Adrenal gland (tissue), 9 donors: ENCODE measurements at regions not wholly inside any gene's neighbourhood (a gene's known extent, or its start where the extent isn't known, plus 50 kb on each side); places are given as distances from the start of the nearest gene placed in this dataset.

Experiments
- DNase-seq, 7 donors: peaks; one replicate each; pipeline ENCODE4 v3.0.0-alpha.2; 2019 to 2020
- H3K27ac ChIP-seq, 5 donors: fragments of 200-600 bp; sonication (generic) in 4 of 5; 1 replicate in 3 of 5; 2 replicates in 2 of 5; pipeline versions ENCODE4 v1.5.1 to v1.8.0; 2016 to 2020; ENCODE audit warnings: mild to moderate bottlenecking in 1 of 5
- H3K27me3 ChIP-seq: fragments of 200-600 bp; 2 replicates; pipeline ENCODE4 v1.8.0; 2021
- H3K36me3 ChIP-seq, 2 donors: fragments of 200-600 bp; replicated peaks in 1 of 2; 1 replicate in 1 of 2; 2 replicates in 1 of 2; pipeline versions ENCODE4 v1.5.1 to v1.8.0; 2018 to 2022
- H3K4me1 ChIP-seq, 2 donors: fragments of 200-600 bp; replicated peaks in 1 of 2; 1 replicate in 1 of 2; 2 replicates in 1 of 2; pipeline versions ENCODE4 v1.5.1 to v1.8.0; 2018 to 2021
- H3K4me3 ChIP-seq, 4 donors: fragments of 200-600 bp; sonication (generic) in 3 of 4; one replicate each; pipeline ENCODE4 v1.5.1; 2016 to 2018
- H3K9me3 ChIP-seq, 3 donors: fragments of 200-600 bp; sonication (generic) in 1 of 3; replicated peaks in 1 of 3; 1 replicate in 2 of 3; 2 replicates in 1 of 3; pipeline versions ENCODE4 v1.5.1 to v1.8.0; 2016 to 2021
- CTCF ChIP-seq, 6 experiments: fragments of 450-650 bp in 4 of 6; fragments of 200-600 bp in 2 of 6; sonication (generic) in 1 of 6; IDR thresholded peaks; 1 replicate in 5 of 6; 2 replicates in 1 of 6; pipeline versions ENCODE4 v1.5.1 to v1.8.0; 2016 to 2021; ENCODE audit warnings: antibody characterized with exemption in 6 of 6, mild to moderate bottlenecking in 2 of 6, moderate library complexity in 1 of 6
- POLR2A ChIP-seq, 2 donors: fragments of 450-650 bp; IDR thresholded peaks; one replicate each; pipeline ENCODE4 v1.6.1; 2017; ENCODE audit warnings: antibody characterized with exemption in 2 of 2, mild to moderate bottlenecking in 2 of 2, moderate library complexity in 1 of 2
- WGBS, 4 donors: extraction: QIAGEN DNeasy Blood & Tissue Kit in 2 of 4; methylation state at CpG; one replicate each; pipeline versions ENCODE4 v1.1.5 to v1.1.7; 2013 to 2017; 5-methylcytosine and 5-hydroxymethylcytosine counted together
- intact Hi-C, 2 donors: fragments of 100-400 bp; cut with DNase I; formaldehyde crosslinking; loops; one replicate each; pipeline versions ENCODE4 v1.14.1 to v1.15.0; 2022 to 2023
- donor health status: healthy with polysubstance abuse.
- donor health status: Bipolar disorder and iron deficiency.
- donor health status: DM: yes; HTN: yes; CAD: no.
- donor health status: DM: no; HTN: no; CAD: no.
- donor health status: DM: no; HTN: no; CAD: no.

GRCh38 chr1:88472298-88472697 is 211.8 kb upstream of the PKN2 start:
- Histone ChIP-seq H3K4me3 (no peak overlapping the region), H3K27ac (no peak overlapping the region), H3K4me1 (no peaks in the 10 kb centered on the region), H3K27me3 (no peaks in the 10 kb centered on the region), H3K36me3 (no peaks in the 10 kb centered on the region), H3K9me3 (no peaks in the 10 kb centered on the region)
- no peak for TF ChIP-seq POLR2A (IDR thresholded peaks at IDR 0.05)
- TF ChIP-seq CTCF (IDR thresholded peaks at IDR 0.05): no peak
- intact Hi-C loops: no loop called here
- no peak for DNase-seq
- WGBS, 4 donors: 67 to 71% (median 68%) methylated on average over 2 of the region's 2 CpGs

- no peak overlapping the region for H3K27ac ChIP-seq
- no peaks in the 10 kb centered on the region for H3K27me3 ChIP-seq
- no peak overlapping the region for H3K4me3 ChIP-seq
- intact Hi-C loops: no loop called here
- H3K4me1 ChIP-seq: no peaks in the 10 kb centered on the region
- no peaks in the 10 kb centered on the region for H3K36me3 ChIP-seq
- no peaks in the 10 kb centered on the region for H3K9me3 ChIP-seq
- no peak for TF ChIP-seq CTCF (IDR thresholded peaks at IDR 0.05)
- TF ChIP-seq POLR2A (IDR thresholded peaks at IDR 0.05): no peak
- WGBS, 4 donors: 71 to 86% (median 81%) methylated on average over 1 of the region's 1 CpG
- no peak for DNase-seq
These were observed 211.4 kb upstream of the PKN2 start for GRCh38 chr1:88472714-88473113.

GRCh38 chr1:88474555-88475304 is 209.3 kb upstream of the PKN2 start:
- intact Hi-C loops: no loop called here
- Histone ChIP-seq H3K27ac (no peak overlapping the region), H3K4me3 (no peak overlapping the region), H3K27me3 (no peaks in the 10 kb centered on the region), H3K36me3 (no peaks in the 10 kb centered on the region), H3K4me1 (no peaks in the 10 kb centered on the region), H3K9me3 (no peaks in the 10 kb centered on the region)
- WGBS, 4 donors: 83 to 91% (median 87%) methylated on average over 1 of the region's 1 CpG
- TF ChIP-seq POLR2A (IDR thresholded peaks at IDR 0.05): no peak
- no peak for DNase-seq

- no peaks in the 10 kb centered on the region for H3K4me1 ChIP-seq
- no peak overlapping the region for H3K27ac ChIP-seq
- WGBS, 4 donors: 93 to 95% (median 94%) methylated on average over 4 of the region's 4 CpGs
- no peak for DNase-seq
- intact Hi-C loops: no loop called here
- no peak overlapping the region for H3K4me3 ChIP-seq
- no peak for TF ChIP-seq CTCF (IDR thresholded peaks at IDR 0.05)
- TF ChIP-seq POLR2A (IDR thresholded peaks at IDR 0.05): no peak
- H3K27me3 ChIP-seq: no peaks in the 10 kb centered on the region
- H3K9me3 ChIP-seq: no peaks in the 10 kb centered on the region
- no peaks in the 10 kb centered on the region for H3K36me3 ChIP-seq
These were observed 199.2 kb upstream of the PKN2 start for GRCh38 chr1:88484881-88485280.

GRCh38 chr1:88488237-88488636 is 195.8 kb upstream of the PKN2 start:
- TF ChIP-seq CTCF (IDR thresholded peaks at IDR 0.05): no peak
- TF ChIP-seq POLR2A (IDR thresholded peaks at IDR 0.05): no peak
- 45 to 68% (median 57%) methylated on average over 4 of the region's 4 CpGs for WGBS, 4 donors
- no peaks in the 10 kb centered on the region for H3K9me3 ChIP-seq
- H3K27ac ChIP-seq: no peak overlapping the region
- H3K4me1 ChIP-seq: no peaks in the 10 kb centered on the region
- no peaks in the 10 kb centered on the region for H3K36me3 ChIP-seq
- no peaks in the 10 kb centered on the region for H3K27me3 ChIP-seq
- no peak for DNase-seq
- intact Hi-C loops: no loop called here
- no peak overlapping the region for H3K4me3 ChIP-seq
